ENCODE measurements at regions not wholly inside any gene's neighbourhood (a gene's known extent, or its start where the extent isn't known, plus 50 kb on each side); places are given as distances from the start of the nearest gene placed in this dataset.

GRCh38 chr16:5385811-5386210 lies 288.2 kb upstream of the EEF2KMT start:
- no peak for DNase-seq (ENCODE audit: low read depth, low spot score)

GRCh38 chr16:5385115-5385514 lies 287.5 kb upstream of the EEF2KMT start:
- DNase-seq (ENCODE audit: low read depth, low spot score) = no peak

- DNase-seq (ENCODE audit: low read depth, low spot score) = no peak
These were observed 286.1 kb upstream of the EEF2KMT start for GRCh38 chr16:5383737-5384136.

- no peak for DNase-seq (ENCODE audit: low read depth, low spot score)
These were observed 284.9 kb upstream of the EEF2KMT start for GRCh38 chr16:5382484-5382883.

GRCh38 chr16:5381481-5381880 lies 283.9 kb upstream of the EEF2KMT start:
- no peak for DNase-seq (ENCODE audit: low read depth, low spot score)

GRCh38 chr16:5379954-5380353 lies 282.4 kb upstream of the EEF2KMT start:
- no peak for DNase-seq (ENCODE audit: low read depth, low spot score)

- no peak for DNase-seq (ENCODE audit: low read depth, low spot score)
These were observed 280.9 kb upstream of the EEF2KMT start for GRCh38 chr16:5378531-5378930.

GRCh38 chr16:5377280-5377898 lies 279.8 kb upstream of the EEF2KMT start:
- DNase-seq (ENCODE audit: low read depth, low spot score) = no peak

GRCh38 chr16:5374184-5374583 lies 276.6 kb upstream of the EEF2KMT start:
- DNase-seq (ENCODE audit: low read depth, low spot score) = no peak

GRCh38 chr16:5367951-5368350 lies 270.4 kb upstream of the EEF2KMT start:
- no peak for DNase-seq (ENCODE audit: low read depth, low spot score)

GRCh38 chr16:5366126-5366525 lies 268.5 kb upstream of the EEF2KMT start:
- no peak for DNase-seq (ENCODE audit: low read depth, low spot score)

GRCh38 chr16:5364186-5364585 lies 266.6 kb upstream of the EEF2KMT start:
- no peak for DNase-seq (ENCODE audit: low read depth, low spot score)

GRCh38 chr16:5361322-5361721 lies 263.7 kb upstream of the EEF2KMT start:
- DNase-seq (ENCODE audit: low read depth, low spot score) = no peak

GRCh38 chr16:5354645-5355044 lies 257.1 kb upstream of the EEF2KMT start:
- DNase-seq (ENCODE audit: low read depth, low spot score) = no peak

- DNase-seq (ENCODE audit: low read depth, low spot score) = no peak
These were observed 252.3 kb upstream of the EEF2KMT start for GRCh38 chr16:5349670-5350517.

- no peak for DNase-seq (ENCODE audit: low read depth, low spot score)
These were observed 251.5 kb upstream of the EEF2KMT start for GRCh38 chr16:5349101-5349500.

- no peak for DNase-seq (ENCODE audit: low read depth, low spot score)
These were observed 250.0 kb upstream of the EEF2KMT start for GRCh38 chr16:5347561-5347960.

- DNase-seq (ENCODE audit: low read depth, low spot score) = no peak
These were observed 239.3 kb upstream of the EEF2KMT start for GRCh38 chr16:5336941-5337340.

GRCh38 chr16:5333991-5334390 lies 236.4 kb upstream of the EEF2KMT start:
- DNase-seq (ENCODE audit: low read depth, low spot score) = no peak

GRCh38 chr16:5333126-5333525 lies 235.5 kb upstream of the EEF2KMT start:
- no peak for DNase-seq (ENCODE audit: low read depth, low spot score)

GRCh38 chr16:5330058-5330457 lies 232.5 kb upstream of the EEF2KMT start:
- DNase-seq (ENCODE audit: low read depth, low spot score) = no peak

- DNase-seq (ENCODE audit: low read depth, low spot score) = no peak
These were observed 231.0 kb upstream of the EEF2KMT start for GRCh38 chr16:5328546-5328945.

GRCh38 chr16:5326395-5326794 lies 228.8 kb upstream of the EEF2KMT start:
- DNase-seq (ENCODE audit: low read depth, low spot score) = no peak
